ENCODE measurements at regions not wholly inside any gene's neighbourhood (a gene's known extent, or its start where the extent isn't known, plus 50 kb on each side); places are given as distances from the start of the nearest gene placed in this dataset.
"Not testable (repeated sequence)": the region's sequence is repeated elsewhere in the genome, so short reads cannot be mapped to it uniquely, and the experiment has no call there.

- DNase-seq, result no peak
Observed at GRCh38 chr3:65303431-65303830, 615.6 kb upstream of the ADAMTS9 start.

- no peak for DNase-seq
Observed at GRCh38 chr3:65291448-65292125, 603.8 kb upstream of the ADAMTS9 start.

DNA sequence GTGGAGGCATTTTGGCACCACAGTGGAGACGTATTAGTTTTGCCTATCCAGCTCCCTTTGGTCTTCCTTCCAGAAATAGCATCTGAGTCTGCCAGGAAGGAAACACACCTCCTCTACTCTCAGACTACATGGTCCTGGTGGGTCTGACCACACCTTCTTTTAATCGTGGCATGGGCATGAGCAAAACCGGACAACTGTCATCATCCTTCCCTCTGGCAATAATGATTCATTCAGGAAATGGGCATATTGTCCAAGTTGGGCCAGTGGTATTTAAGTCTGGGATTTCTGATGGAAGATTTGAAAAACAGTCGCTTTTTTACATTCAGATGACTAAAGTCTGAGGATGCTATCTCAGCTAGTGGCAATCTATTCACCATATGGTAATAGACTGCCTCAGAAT is 601.0 kb upstream of the ADAMTS9 start:
- DNase-seq, result no peak

- DNase-seq, result no peak
Observed at GRCh38 chr3:65285956-65286355, 598.2 kb upstream of the ADAMTS9 start.

- no peak for DNase-seq
Observed at GRCh38 chr3:65284961-65285360, 597.2 kb upstream of the ADAMTS9 start.

DNA sequence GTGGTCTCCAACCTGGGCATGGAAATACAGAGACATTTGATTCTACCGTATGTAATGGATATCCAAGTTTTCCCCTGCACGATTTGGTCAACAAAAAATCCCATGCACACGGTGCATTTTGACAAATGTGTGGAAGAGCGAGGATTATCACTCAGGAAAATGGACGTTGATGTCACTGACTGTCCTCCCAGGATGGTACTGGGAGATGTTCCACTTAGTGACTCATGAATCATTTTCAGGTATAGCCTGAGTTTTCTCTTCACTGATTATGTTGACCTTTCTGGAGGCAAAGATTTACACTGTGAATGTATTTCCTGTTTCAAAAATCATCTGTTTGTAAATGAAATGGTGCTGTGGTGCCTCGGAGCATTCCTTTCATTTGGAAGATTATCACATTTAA is 596.7 kb upstream of the ADAMTS9 start:
- DNase-seq, result no peak

- DNase-seq, result no peak
Observed at GRCh38 chr3:65279225-65279782, 591.5 kb upstream of the ADAMTS9 start.

DNA sequence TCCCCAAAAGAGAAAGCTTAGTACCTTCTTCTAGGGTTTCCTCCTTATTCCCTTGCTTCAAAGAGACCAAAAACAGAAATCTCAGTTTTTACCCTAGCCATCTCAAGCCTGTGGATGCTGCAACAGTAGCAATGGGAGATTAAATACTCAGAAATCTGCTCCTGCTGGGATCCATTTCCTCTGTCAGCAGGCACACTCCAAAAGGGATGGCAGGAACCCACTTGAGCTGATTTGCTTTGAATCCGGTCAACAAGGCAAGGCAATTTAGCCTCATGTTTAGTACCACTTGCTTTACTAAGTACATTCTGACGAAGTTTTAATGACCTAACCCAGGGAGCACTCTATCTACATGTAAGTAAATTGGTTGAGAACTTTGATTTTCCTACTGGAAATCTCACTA is 590.0 kb upstream of the ADAMTS9 start:
- no peak for DNase-seq

- DNase-seq, result no peak
Observed at GRCh38 chr3:65276551-65276950, 588.8 kb upstream of the ADAMTS9 start.

DNA sequence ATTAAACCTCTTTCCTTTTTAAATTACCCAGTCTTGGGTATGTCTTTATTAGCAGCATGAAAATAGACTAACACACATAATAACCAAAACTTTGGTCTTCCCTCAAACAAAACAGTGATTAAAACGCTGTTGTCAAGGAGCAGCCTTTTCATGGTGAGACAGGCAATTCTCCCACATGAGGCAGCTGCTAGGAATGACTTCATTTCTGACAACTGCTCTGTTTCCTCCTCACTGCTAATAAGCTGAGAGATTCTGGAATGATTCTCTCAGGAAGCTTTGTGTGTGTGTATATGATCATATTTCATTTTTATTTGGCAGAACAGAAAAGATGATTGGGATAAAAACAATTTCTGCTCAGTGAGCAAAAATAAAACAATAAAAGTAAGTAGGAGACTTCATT is 580.6 kb upstream of the ADAMTS9 start:
- no peak for DNase-seq

- DNase-seq, result no peak
Observed at GRCh38 chr3:65265942-65266590, 578.3 kb upstream of the ADAMTS9 start.

DNA sequence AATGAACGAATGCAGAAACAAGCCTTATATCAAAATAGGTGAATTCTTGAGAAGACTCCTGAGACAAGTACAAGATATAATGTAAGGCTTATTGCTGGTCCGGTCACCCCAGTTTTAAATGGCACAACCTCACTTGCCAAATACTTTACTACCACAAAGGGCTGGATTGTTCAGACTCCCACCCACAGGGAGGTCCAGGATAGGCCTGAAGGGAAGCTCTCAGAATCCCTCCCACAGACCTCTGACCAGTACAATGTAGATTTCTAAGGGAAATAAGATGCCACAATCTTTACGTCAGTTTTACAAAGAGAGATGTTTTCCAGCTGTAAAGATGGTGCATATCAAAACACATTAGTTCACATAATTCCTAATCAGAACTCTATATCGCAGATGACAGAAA is 577.7 kb upstream of the ADAMTS9 start:
- no peak for DNase-seq

DNA sequence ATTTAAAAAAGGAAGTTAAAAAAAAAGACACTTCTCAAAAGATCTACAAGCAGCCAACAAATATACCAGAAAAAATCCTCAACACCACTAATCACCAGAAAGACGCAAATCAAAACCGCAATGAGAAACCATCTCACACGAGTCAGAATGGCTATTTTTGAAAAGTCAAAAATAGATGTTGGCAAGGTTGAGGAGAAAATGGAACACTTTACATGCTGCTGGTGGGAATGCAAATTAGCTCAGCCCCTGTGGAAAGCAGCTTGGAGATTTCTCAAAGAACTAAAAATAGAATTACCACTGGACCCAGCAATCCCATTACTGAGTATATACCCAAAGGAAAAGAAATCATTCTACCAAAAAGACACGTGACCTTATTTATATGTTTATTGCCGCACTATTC is 574.7 kb upstream of the ADAMTS9 start:
- no peak for DNase-seq

DNA sequence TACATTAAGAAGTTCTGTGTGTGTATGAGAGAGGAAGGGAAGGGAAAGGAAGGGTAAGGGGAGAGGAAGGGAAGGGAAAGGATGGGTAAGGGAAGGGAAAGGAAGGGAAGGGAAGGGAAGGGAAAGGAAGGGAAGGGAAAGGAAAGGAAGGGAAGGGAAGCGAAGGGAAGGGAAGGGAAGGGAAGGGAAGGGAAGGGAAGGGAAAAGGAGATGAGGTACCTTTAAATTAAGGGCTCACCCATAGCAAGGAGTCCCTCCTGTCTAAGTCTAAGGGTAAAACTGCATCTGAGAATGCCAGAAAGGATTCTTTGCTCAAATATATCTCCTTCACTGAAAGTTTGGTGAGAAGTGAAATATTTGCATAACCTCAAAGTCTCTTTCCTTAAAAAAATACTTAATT is 572.1 kb upstream of the ADAMTS9 start:
- no peak for DNase-seq

- not testable (repeated sequence) for DNase-seq
Observed at GRCh38 chr3:65252914-65253313, 565.1 kb upstream of the ADAMTS9 start.

- DNase-seq, result no peak
Observed at GRCh38 chr3:65252266-65252665, 564.5 kb upstream of the ADAMTS9 start.

- DNase-seq, result no peak
Observed at GRCh38 chr3:65251375-65251774, 563.6 kb upstream of the ADAMTS9 start.

GRCh38 chr3:65246561-65246960 is 558.8 kb upstream of the ADAMTS9 start:
- DNase-seq, result no peak

DNA sequence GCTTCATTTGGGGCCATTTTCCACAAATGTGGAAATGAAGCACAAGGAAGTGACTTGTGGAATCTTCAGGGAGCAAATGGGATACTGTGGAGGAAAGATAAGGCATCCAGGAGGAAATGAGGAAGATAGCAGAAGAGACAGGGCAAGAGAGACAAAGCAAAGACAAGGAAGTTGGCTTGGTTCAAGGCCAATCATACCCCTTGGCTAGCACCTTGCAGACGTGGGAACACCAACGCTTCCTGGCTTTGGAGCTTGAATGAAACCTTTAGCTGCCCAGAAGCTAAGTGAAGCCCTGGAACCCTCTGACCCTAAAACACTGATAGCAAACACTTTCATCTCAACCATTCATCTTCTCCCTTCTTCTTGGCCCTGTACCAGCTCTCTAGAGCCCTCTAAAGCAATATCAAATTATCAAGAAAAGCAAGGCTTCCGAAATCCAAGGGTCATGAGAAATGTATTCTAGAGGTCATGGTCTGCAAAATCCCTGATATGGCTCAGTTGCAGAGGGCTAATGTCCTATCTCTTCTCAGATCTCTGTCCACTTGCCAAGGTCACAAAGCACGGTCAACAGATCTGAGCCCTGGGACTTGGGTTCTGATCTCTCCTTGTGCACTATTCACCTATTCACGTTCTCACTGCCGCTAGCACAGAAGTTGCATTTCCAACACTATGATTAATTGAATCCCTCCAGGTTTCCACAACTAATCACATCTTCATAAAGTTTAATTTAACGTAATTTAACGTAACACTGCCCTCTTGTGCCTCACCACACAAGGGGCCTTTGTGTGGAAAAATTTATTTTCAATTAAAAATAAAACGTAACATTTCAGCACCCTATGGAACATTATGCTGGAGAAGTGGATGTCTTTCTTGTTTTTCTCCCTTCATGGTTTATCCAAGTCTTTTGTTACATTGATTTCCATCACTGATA is 557.6 kb upstream of the ADAMTS9 start:
- DNase-seq, result no peak

GRCh38 chr3:65240366-65240765 is 552.6 kb upstream of the ADAMTS9 start:
- DNase-seq, result no peak

DNA sequence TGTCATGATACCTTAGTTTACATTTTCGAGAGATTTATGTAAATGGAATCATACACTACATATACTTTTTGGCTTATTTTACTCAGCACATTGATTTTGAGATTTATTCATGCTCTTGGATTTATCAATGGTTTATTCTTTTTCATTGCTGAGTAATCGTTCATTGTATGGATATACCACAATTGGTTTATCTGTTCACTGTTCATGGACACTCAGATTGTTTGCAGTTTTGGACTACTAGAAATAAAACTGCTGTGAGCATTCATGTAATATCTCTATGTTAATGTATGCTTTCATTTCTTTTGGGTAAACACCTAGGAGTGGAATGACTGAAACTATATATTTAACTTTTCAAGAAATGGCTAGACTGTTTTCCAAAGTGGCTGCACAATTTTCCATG is 550.9 kb upstream of the ADAMTS9 start:
- DNase-seq, result no peak

GRCh38 chr3:65234499-65234898 is 546.7 kb upstream of the ADAMTS9 start:
- no peak for DNase-seq

GRCh38 chr3:65233561-65233960 is 545.8 kb upstream of the ADAMTS9 start:
- DNase-seq, result no peak

DNA sequence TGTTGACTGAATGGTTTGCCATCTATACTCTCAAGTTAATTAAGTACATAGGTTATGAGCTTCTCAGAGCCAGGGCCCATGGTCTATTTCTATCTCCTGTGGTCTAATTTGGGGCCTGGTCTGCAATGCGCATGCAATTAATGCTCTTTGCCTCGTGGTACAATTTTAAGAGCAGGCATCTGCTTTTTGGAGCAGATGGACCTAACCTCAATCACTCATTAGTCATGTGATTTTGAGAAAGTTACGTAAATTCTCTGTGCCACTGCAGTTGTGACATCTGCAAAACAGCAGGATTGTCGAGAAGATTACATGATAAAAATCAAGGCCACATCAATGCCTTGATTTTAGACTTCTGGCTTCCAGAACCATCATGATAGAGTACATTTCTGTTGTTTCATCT is 543.7 kb upstream of the ADAMTS9 start:
- no peak for DNase-seq

Measured in activated CD4-positive, alpha-beta T cell treated with anti-CD3 and anti-CD28 coated beads, Interleukin-10, Interleukin-2, amounts not matched to agents 100 ng/mL and 50 ng/mL, durations not matched to agents 16 hours and 8 hours (primary cell).